Endothelial cell of umbilical vein (primary cell): ENCODE measurements at regions not wholly inside any gene's neighbourhood (a gene's known extent, or its start where the extent isn't known, plus 50 kb on each side); places are given as distances from the start of the nearest gene placed in this dataset.

Experiments used
- BruUV-seq: library from RNA; stranded (reverse); fragments of 400-500 nt; replicated peaks from 2 replicates; lab custom pipeline; 2021; lab: Mats Ljungman, UMichigan
- CTCF ChIA-PET: fragments of 300-600, 350-600 bp; sonication (Branson Sonifier 250); formaldehyde crosslinking; loops from one replicate; lab custom pipeline; 2021; ENCODE audit warnings: antibody characterized with exemption, inconsistent platforms; lab: Charles Lee
- POLR2A ChIA-PET: fragments of 300-600, 350-600 bp; sonication (Branson Sonifier 250); formaldehyde crosslinking; loops from one replicate; lab custom pipeline; 2021; ENCODE audit warnings: antibody characterized with exemption, inconsistent platforms; lab: Charles Lee
- DNase-seq: peaks from one replicate; pipeline ENCODE4 v3.0.0-alpha.2; 2011; ENCODE audit warnings: low read depth, low spot score
- FAIRE-seq: peaks from 2 replicates; lab custom pipeline; 2011; peaks lifted over from hg19 to GRCh38; lab: Jason Lieb, UNC
- H2AFZ ChIP-seq: 2 replicates; pipeline ENCODE4 v1.6.0; 2012; ENCODE audit warnings: low read depth, low read length, control low read depth, inconsistent platforms
- H3K27ac ChIP-seq: 2 replicates; pipeline ENCODE4 v1.5.1; 2011; ENCODE audit warnings: low read depth, mild to moderate bottlenecking, control low read depth, low read length, moderate library complexity; ENCODE audit not compliant: insufficient read depth
- H3K27me3 ChIP-seq, 2 experiments: 2 replicates each; pipeline versions ENCODE4 v1.6.0 to v1.6.1; 2011; ENCODE audit warnings: low read length in 2 of 2, mixed read lengths in 1 of 2; ENCODE audit not compliant: control insufficient read depth in 2 of 2, insufficient read depth in 2 of 2
- H3K36me3 ChIP-seq, 2 experiments: 2 replicates in 1 of 2; 3 replicates in 1 of 2; pipeline ENCODE4 v1.5.1; 2011; ENCODE audit warnings: low read length in 2 of 2, mild to moderate bottlenecking in 1 of 2, moderate library complexity in 1 of 2; ENCODE audit not compliant: control insufficient read depth in 2 of 2, insufficient read depth in 2 of 2; ENCODE audit errors: extremely low read depth in 1 of 2
- H3K4me1 ChIP-seq: 3 replicates; pipeline ENCODE4 v1.5.1; 2011; ENCODE audit warnings: mild to moderate bottlenecking, low read length; ENCODE audit not compliant: control insufficient read depth, insufficient read depth; ENCODE audit errors: extremely low read depth
- H3K4me2 ChIP-seq: 2 replicates; pipeline ENCODE4 v1.6.1; 2011; ENCODE audit warnings: low read length, control low read depth, mixed read lengths; ENCODE audit not compliant: insufficient read depth
- H3K4me3 ChIP-seq, 3 experiments: fragments of 200-600 bp in 1 of 3; sonication (generic), shearing (Covaris generic) in 1 of 3; replicated peaks in 1 of 3; 2 replicates each; pipeline ENCODE4 v1.5.1; 2011 to 2016; ENCODE audit warnings: control low read depth in 3 of 3, low read length in 3 of 3, mild to moderate bottlenecking in 2 of 3, inconsistent platforms in 1 of 3, low read depth in 1 of 3, moderate library complexity in 1 of 3; ENCODE audit not compliant: insufficient read depth in 1 of 3
- H3K79me2 ChIP-seq: 2 replicates; pipeline ENCODE4 v1.6.0; 2012; ENCODE audit warnings: low read length, inconsistent platforms; ENCODE audit not compliant: control insufficient read depth, insufficient read depth
- H3K9ac ChIP-seq: replicated peaks from 2 replicates; pipeline ENCODE3; 2011; ENCODE audit warnings: low read length, control low read depth; ENCODE audit not compliant: insufficient read depth; ENCODE audit errors: extremely low read depth
- H3K9me1 ChIP-seq: replicated peaks from 3 replicates; pipeline ENCODE4 v1.6.0; 2011; ENCODE audit warnings: mild to moderate bottlenecking, low read length; ENCODE audit not compliant: control insufficient read depth, insufficient read depth; ENCODE audit errors: extremely low read depth
- H3K9me3 ChIP-seq: replicated peaks from 2 replicates; pipeline ENCODE4 v1.5.1; 2012; ENCODE audit warnings: low read length, inconsistent platforms; ENCODE audit not compliant: control insufficient read depth, insufficient read depth
- H4K20me1 ChIP-seq: replicated peaks from 2 replicates; pipeline ENCODE3; 2011; ENCODE audit warnings: mild to moderate bottlenecking, low read length; ENCODE audit not compliant: control insufficient read depth, insufficient read depth; ENCODE audit errors: extremely low read depth
- EZH2 ChIP-seq: IDR thresholded peaks from 2 replicates; pipeline ENCODE4 v1.6.1; 2012; ENCODE audit warnings: borderline replicate concordance, low read depth, mild to moderate bottlenecking, moderate library complexity, low read length, inconsistent platforms; ENCODE audit not compliant: severe bottlenecking
- FOS ChIP-seq: IDR thresholded peaks from 2 replicates; pipeline ENCODE4 v1.6.1; 2011; ENCODE audit warnings: mild to moderate bottlenecking, low read length, moderate library complexity, borderline replicate concordance; ENCODE audit not compliant: insufficient read depth
- GATA2 ChIP-seq: IDR thresholded peaks from 2 replicates; pipeline ENCODE4 v1.7.0; 2011; ENCODE audit warnings: low read depth, mild to moderate bottlenecking, moderate library complexity, mixed read lengths, low read length; ENCODE audit not compliant: insufficient read length, insufficient read depth
- JUN ChIP-seq: IDR thresholded peaks from 2 replicates; pipeline ENCODE4 v1.6.1; 2011; ENCODE audit warnings: borderline replicate concordance, low read depth; ENCODE audit not compliant: insufficient read length, insufficient read depth
- MYC ChIP-seq: IDR thresholded peaks from one replicate; pipeline ENCODE4 v1.6.1; 2011; ENCODE audit warnings: mild to moderate bottlenecking, low read depth, low read length
- POLR2A ChIP-seq: IDR thresholded peaks from 2 replicates; pipeline ENCODE4 v1.6.1; 2012; ENCODE audit warnings: low read depth, mild to moderate bottlenecking, control low read depth, low read length
- POLR2AphosphoS5 ChIP-seq: IDR thresholded peaks from 2 replicates; pipeline ENCODE4 v1.6.1; 2012; ENCODE audit warnings: low read depth, mild to moderate bottlenecking, control low read depth, low read length, moderate library complexity; ENCODE audit not compliant: insufficient read depth
- dilution Hi-C: fragments of 300-500 bp; cut with MboI; formaldehyde crosslinking; loops from one replicate; pipeline ENCODE4 v1.15.0; 2019; ENCODE audit warnings: low sequenced_read_pairs; ENCODE audit not compliant: extremely low pct_ligation_motif_present
- intact Hi-C: fragments of 100-400 bp; cut with micrococcal nuclease; formaldehyde crosslinking; loops from one replicate; pipeline ENCODE4 v1.10.0; 2022
- TF ChIP-seq, protein P1 (sequence below), 2 donors: IDR thresholded peaks; 1 replicate in 1 of 2; 2 replicates in 1 of 2; pipeline ENCODE4 v1.5.1; 2011; ENCODE audit warnings: low read length in 2 of 2, mild to moderate bottlenecking in 2 of 2, moderate library complexity in 2 of 2, control low read depth in 1 of 2, inconsistent platforms in 1 of 2, low read depth in 1 of 2; ENCODE audit not compliant: insufficient read depth in 1 of 2; ENCODE audit errors: extremely low read depth in 1 of 2
- TF ChIP-seq, protein P2 (sequence below): IDR thresholded peaks from 2 replicates; pipeline ENCODE4 v1.6.1; 2011; ENCODE audit not compliant: insufficient read depth, insufficient read length

GRCh38 chr7:113705439-113705838 lies 213.4 kb downstream of the PPP1R3A start:
- no TSS peak for BruUV-seq
- dilution Hi-C loops (no loop called here), intact Hi-C loops (no loop called here)
- TF ChIP-seq JUN (no peak), POLR2AphosphoS5 (no peak), POLR2A (no peak), GATA2 (no peak), FOS (no peak), MYC (no peak), EZH2 (no peak)
- TF ChIP-seq, protein P1, sequence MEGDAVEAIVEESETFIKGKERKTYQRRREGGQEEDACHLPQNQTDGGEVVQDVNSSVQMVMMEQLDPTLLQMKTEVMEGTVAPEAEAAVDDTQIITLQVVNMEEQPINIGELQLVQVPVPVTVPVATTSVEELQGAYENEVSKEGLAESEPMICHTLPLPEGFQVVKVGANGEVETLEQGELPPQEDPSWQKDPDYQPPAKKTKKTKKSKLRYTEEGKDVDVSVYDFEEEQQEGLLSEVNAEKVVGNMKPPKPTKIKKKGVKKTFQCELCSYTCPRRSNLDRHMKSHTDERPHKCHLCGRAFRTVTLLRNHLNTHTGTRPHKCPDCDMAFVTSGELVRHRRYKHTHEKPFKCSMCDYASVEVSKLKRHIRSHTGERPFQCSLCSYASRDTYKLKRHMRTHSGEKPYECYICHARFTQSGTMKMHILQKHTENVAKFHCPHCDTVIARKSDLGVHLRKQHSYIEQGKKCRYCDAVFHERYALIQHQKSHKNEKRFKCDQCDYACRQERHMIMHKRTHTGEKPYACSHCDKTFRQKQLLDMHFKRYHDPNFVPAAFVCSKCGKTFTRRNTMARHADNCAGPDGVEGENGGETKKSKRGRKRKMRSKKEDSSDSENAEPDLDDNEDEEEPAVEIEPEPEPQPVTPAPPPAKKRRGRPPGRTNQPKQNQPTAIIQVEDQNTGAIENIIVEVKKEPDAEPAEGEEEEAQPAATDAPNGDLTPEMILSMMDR (IDR thresholded peaks at IDR 0.05; ENCODE audit: extremely low read depth in 1 of 2, insufficient read depth in 1 of 2, low read depth in 1 of 2, low read length in 2 of 2) = no peak
- TF ChIP-seq, protein P2, sequence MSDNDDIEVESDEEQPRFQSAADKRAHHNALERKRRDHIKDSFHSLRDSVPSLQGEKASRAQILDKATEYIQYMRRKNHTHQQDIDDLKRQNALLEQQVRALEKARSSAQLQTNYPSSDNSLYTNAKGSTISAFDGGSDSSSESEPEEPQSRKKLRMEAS = no peak
- H3K9me3 ChIP-seq = no peaks in the 10 kb centered on the region
- H3K9ac ChIP-seq = no peak overlapping the region
- no peaks in the 10 kb centered on the region for H3K9me1 ChIP-seq
- no peak overlapping the region for H2AFZ ChIP-seq
- H3K4me2 ChIP-seq = no peak overlapping the region
- no peak for FAIRE-seq
- no peak overlapping the region for H3K27ac ChIP-seq
- ChIA-PET CTCF (no interaction called here), POLR2A (no interaction called here)
- H3K79me2 ChIP-seq = no peaks in the 10 kb centered on the region
- H3K36me3 ChIP-seq = no peaks in the 10 kb centered on the region
- H3K4me3 ChIP-seq = no peak overlapping the region
- H3K4me1 ChIP-seq = no peaks in the 10 kb centered on the region
- peaks cover 2 to 3% of the 10 kb centered on the region in 2 experiments for H3K27me3 ChIP-seq
- no peak for DNase-seq
- H4K20me1 ChIP-seq = no peaks in the 10 kb centered on the region
